HepG2 (cell line): ENCODE measurements at regions not wholly inside any gene's neighbourhood (a gene's known extent, or its start where the extent isn't known, plus 50 kb on each side); places are given as distances from the start of the nearest gene placed in this dataset.
"Not testable (repeated sequence)": the region's sequence is repeated elsewhere in the genome, so short reads cannot be mapped to it uniquely, and the experiment has no call there.

Experiments used
- ATAC-seq: fragments of 200-7000 bp; cut with Tn5 transposase; 3 replicates; pipeline ENCODE4 v1.9.1; 2020; ENCODE audit warnings: mild to moderate bottlenecking, moderate library complexity
- BruUV-seq: library from RNA; stranded (reverse); fragments of 400-500 nt; replicated peaks from 2 replicates; lab custom pipeline; 2021; lab: Mats Ljungman, UMichigan
- CTCF ChIA-PET: fragments of 300-600 bp; formaldehyde crosslinking; extraction: SDS; loops from one replicate; lab custom pipeline; 2021; ENCODE audit warnings: low total read pairs, inconsistent platforms, low intra/inter-chr PET ratio; lab: Yijun Ruan, JAX
- POLR2A ChIA-PET: fragments of 350-600 bp; sonication (Branson Sonifier 250); formaldehyde crosslinking; loops from one replicate; lab custom pipeline; 2020; ENCODE audit warnings: antibody characterized with exemption, inconsistent platforms; lab: Yijun Ruan, JAX
- DNase-seq: peaks from one replicate; pipeline ENCODE4 v3.0.0-alpha.2; 2015; ENCODE audit warnings: low spot score
- FAIRE-seq: peaks from 3 replicates; lab custom pipeline; 2011; peaks lifted over from hg19 to GRCh38; lab: Jason Lieb, UNC
- H2AFZ ChIP-seq: one replicate; pipeline ENCODE4 v1.6.1; 2011; ENCODE audit warnings: low read length, inconsistent platforms
- H3K27ac ChIP-seq: fragments of 300-600 bp; 3 replicates; pipeline ENCODE4 v1.8.0; 2011; ENCODE audit warnings: mixed run types, mild to moderate bottlenecking, mixed read lengths, low read length, inconsistent platforms; ENCODE audit not compliant: insufficient read depth; ENCODE audit errors: extremely low read length
- H3K27me3 ChIP-seq, 2 experiments: fragments of 200-600 bp in 1 of 2; 2 replicates in 1 of 2; 3 replicates in 1 of 2; pipeline versions ENCODE4 v1.6.0 to v1.8.0; 2011; ENCODE audit warnings: low read length in 2 of 2, mild to moderate bottlenecking in 2 of 2, moderate library complexity in 2 of 2, inconsistent platforms in 1 of 2; ENCODE audit not compliant: insufficient read depth in 2 of 2, control insufficient read depth in 1 of 2
- H3K36me3 ChIP-seq, 2 experiments: fragments of 200-600 bp in 1 of 2; replicated peaks in 1 of 2; 2 replicates in 1 of 2; 3 replicates in 1 of 2; pipeline versions ENCODE4 v1.5.1 to v1.8.0; 2011; ENCODE audit warnings: low read length in 2 of 2, inconsistent platforms in 1 of 2; ENCODE audit not compliant: insufficient read depth in 2 of 2, control insufficient read depth in 1 of 2
- H3K4me1 ChIP-seq: 2 replicates; pipeline ENCODE4 v1.5.1; 2012; ENCODE audit warnings: low read length, inconsistent platforms; ENCODE audit not compliant: insufficient read depth
- H3K4me2 ChIP-seq: 2 replicates; pipeline ENCODE4 v1.6.0; 2011; ENCODE audit warnings: low read depth, low read length, inconsistent platforms
- H3K4me3 ChIP-seq, 3 experiments: fragments of 200-600 bp in 1 of 3; sonication (generic), shearing (Covaris generic) in 1 of 3; replicated peaks in 1 of 3; 2 replicates each; pipeline ENCODE4 v1.5.1; 2011 to 2016; ENCODE audit warnings: low read length in 3 of 3, inconsistent platforms in 2 of 3, low read depth in 2 of 3, mild to moderate bottlenecking in 2 of 3, control low read depth in 1 of 3, mixed read lengths in 1 of 3; ENCODE audit not compliant: insufficient read depth in 1 of 3
- H3K79me2 ChIP-seq: one replicate; pipeline ENCODE4 v1.6.1; 2011; ENCODE audit warnings: low read length, inconsistent platforms; ENCODE audit not compliant: insufficient read depth
- H3K9ac ChIP-seq: 2 replicates; pipeline ENCODE4 v1.6.0; 2011; ENCODE audit warnings: mild to moderate bottlenecking, low read depth, low read length, inconsistent platforms; ENCODE audit not compliant: insufficient read depth
- H3K9me3 ChIP-seq: 2 replicates; pipeline ENCODE4 v1.5.1; 2012; ENCODE audit warnings: mild to moderate bottlenecking, low read length
- H4K20me1 ChIP-seq: 2 replicates; pipeline ENCODE4 v1.6.0; 2011; ENCODE audit warnings: inconsistent platforms, mild to moderate bottlenecking, low read length, moderate library complexity; ENCODE audit not compliant: insufficient read depth
- WGBS: methylation state at CpG from one replicate; pipeline ENCODE4 v1.1.6; 2017; ENCODE audit warnings: low lambda C conversion rate; 5-methylcytosine and 5-hydroxymethylcytosine counted together
- in situ Hi-C: cut with HindIII; loops from 2 replicates; pipeline ENCODE4 v1.10.0; 2017; ENCODE audit warnings: low pct_unique_long_range_greater_than_20kb; ENCODE audit not compliant: extremely low pct_ligation_motif_present
- intact Hi-C: fragments of 100-400 bp; cut with micrococcal nuclease; formaldehyde crosslinking; loops from one replicate; pipeline ENCODE4 v1.10.0; 2022; ENCODE audit not compliant: unreplicated experiment

GRCh38 chr9:61854260-61854640 lies 664.4 kb downstream of the SPATA31A7 start:
- H4K20me1 ChIP-seq, intact Hi-C loops, POLR2A ChIA-PET, ATAC-seq, CTCF ChIA-PET, H3K79me2 ChIP-seq, H2AFZ ChIP-seq, H3K4me2 ChIP-seq, DNase-seq, H3K27ac ChIP-seq, in situ Hi-C loops, H3K27me3 ChIP-seq, H3K9ac ChIP-seq, H3K4me1 ChIP-seq, H3K36me3 ChIP-seq, H3K4me3 ChIP-seq, BruUV-seq, FAIRE-seq, H3K9me3 ChIP-seq: not testable (repeated sequence)
- WGBS: 68% methylated on average over 5 of the region's 21 CpGs

GRCh38 chr9:61856283-61856682 lies 666.4 kb downstream of the SPATA31A7 start:
- H3K36me3 ChIP-seq, H3K9me3 ChIP-seq, H4K20me1 ChIP-seq, intact Hi-C loops, POLR2A ChIA-PET, H2AFZ ChIP-seq, in situ Hi-C loops, CTCF ChIA-PET, DNase-seq, FAIRE-seq, H3K4me2 ChIP-seq, H3K4me3 ChIP-seq, H3K79me2 ChIP-seq, H3K9ac ChIP-seq, BruUV-seq, H3K4me1 ChIP-seq, H3K27ac ChIP-seq, H3K27me3 ChIP-seq: not testable (repeated sequence)
- WGBS: no CpG with 5 or more reads among the region's 33 CpGs
- peak; percentile 92 for ATAC-seq

- H3K27ac ChIP-seq, H3K36me3 ChIP-seq, H4K20me1 ChIP-seq, intact Hi-C loops, POLR2A ChIA-PET, H3K4me2 ChIP-seq, H3K9me3 ChIP-seq, BruUV-seq, in situ Hi-C loops, H3K9ac ChIP-seq, H3K4me3 ChIP-seq, H3K4me1 ChIP-seq, CTCF ChIA-PET, H3K79me2 ChIP-seq, H2AFZ ChIP-seq, DNase-seq, H3K27me3 ChIP-seq: not testable (repeated sequence)
- 24% methylated on average over 7 of the region's 28 CpGs for WGBS
- peak; percentile 15; the same call in 2 of the 3 replicates for ATAC-seq
- peak; percentile 50 for FAIRE-seq
These were observed 667.1 kb downstream of the SPATA31A7 start for GRCh38 chr9:61856858-61857453.

- H4K20me1 ChIP-seq, BruUV-seq, H3K9me3 ChIP-seq, H3K4me2 ChIP-seq, H3K4me1 ChIP-seq, H3K27me3 ChIP-seq, DNase-seq, H3K9ac ChIP-seq, H3K36me3 ChIP-seq, in situ Hi-C loops, CTCF ChIA-PET, intact Hi-C loops, H3K79me2 ChIP-seq, FAIRE-seq, H2AFZ ChIP-seq, H3K27ac ChIP-seq, H3K4me3 ChIP-seq, POLR2A ChIA-PET: not testable (repeated sequence)
- ATAC-seq: peak; percentile 80
- WGBS: no CpG with 5 or more reads among the region's 42 CpGs
These were observed 668.0 kb downstream of the SPATA31A7 start for GRCh38 chr9:61857709-61858351.
